ENCODE measurements at regions not wholly inside any gene's neighbourhood (a gene's known extent, or its start where the extent isn't known, plus 50 kb on each side); places are given as distances from the start of the nearest gene placed in this dataset.

DNA sequence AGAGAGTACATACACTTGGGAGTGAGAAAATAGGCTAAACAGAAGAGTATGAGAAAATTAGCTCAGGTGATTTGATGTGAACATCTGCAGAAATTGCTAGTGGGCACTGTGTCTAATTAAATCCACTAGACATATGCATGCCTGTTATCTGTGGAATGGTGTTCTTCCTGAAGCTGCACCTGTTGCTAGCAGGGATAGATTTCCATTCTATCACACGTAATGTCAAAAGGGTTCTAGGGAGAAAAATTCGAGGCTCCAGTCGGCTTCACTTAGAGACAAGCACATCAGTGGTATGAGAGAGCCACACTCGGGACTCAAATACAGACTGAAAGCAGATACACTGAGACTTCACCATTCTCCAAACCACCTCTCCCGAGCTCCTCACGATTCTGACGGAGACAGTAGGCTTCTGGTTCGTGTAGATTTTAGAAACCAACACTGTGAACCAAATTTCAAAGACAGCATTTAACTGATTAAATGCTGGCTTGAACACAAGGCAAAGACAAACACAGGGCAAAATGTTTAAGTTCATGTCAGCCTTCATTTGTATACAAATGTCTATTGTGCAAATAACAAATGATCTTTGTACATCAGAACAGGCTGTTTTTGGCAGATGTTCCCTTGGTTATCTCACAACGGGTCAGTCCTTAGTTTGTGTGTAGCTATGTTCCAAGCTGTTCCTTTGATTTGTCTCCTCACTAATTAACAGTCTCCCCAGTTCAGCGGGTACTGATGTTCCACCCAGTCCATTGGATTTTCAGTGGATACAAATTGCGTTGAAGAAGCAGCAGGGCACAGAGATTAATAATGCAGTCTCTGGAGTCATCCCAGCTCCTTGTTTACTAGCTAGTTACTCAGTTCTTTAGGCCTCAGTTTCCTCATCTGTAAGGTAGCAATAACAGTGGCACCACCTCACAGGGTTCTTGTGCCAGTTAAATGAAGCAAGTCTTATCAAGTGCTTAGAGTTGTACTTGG is 131.0 kb upstream of the IFNGR1 start:
- DNase-seq (no peak), ATAC-seq (no peak)
- Mint-ChIP-seq H3K27me3 (no peaks in the 10 kb centered on the region), H3K9me3 (no peaks in the 10 kb centered on the region), H3K4me3 (no peak overlapping the region), H3K4me1 (peaks cover 6 to 24% (median 15%) of the 10 kb centered on the region in 4 donors), H3K36me3 (no peaks in the 10 kb centered on the region), H3K27ac (no peak overlapping the region)
- POLR2A ChIA-PET = interaction anchor here (1.0 kb wide), 1 partner anchor 25 kb away, joined by 3 read pairs; no protein-coding TSS in a partner anchor

DNA sequence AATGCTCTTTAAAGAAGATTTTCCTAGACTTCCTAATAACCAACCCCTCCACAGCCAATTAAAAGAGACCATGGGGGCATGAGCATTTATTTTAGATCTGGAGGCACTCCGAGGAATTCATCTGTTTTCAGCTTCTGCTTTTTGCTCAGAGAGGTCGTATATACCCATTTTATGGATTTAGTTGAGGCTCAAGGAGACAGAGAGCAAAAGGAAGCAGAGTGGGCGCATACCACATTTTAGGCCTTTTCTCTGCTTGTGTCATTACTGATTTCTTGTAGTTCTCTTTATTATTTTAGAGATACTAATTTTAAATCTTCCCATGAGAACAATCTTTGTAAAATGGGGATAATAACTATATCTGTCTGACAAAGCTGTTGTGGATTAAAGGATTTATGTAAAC is 129.6 kb upstream of the IFNGR1 start:
- Mint-ChIP-seq H3K36me3 (no peaks in the 10 kb centered on the region), H3K4me3 (no peak overlapping the region), H3K4me1 (peaks cover 6 to 19% (median 11%) of the 10 kb centered on the region in 4 donors), H3K27me3 (no peaks in the 10 kb centered on the region), H3K9me3 (no peaks in the 10 kb centered on the region), H3K27ac (no peak overlapping the region)
- POLR2A ChIA-PET = no interaction called here
- DNase-seq = no peak
- ATAC-seq = no peak

DNA sequence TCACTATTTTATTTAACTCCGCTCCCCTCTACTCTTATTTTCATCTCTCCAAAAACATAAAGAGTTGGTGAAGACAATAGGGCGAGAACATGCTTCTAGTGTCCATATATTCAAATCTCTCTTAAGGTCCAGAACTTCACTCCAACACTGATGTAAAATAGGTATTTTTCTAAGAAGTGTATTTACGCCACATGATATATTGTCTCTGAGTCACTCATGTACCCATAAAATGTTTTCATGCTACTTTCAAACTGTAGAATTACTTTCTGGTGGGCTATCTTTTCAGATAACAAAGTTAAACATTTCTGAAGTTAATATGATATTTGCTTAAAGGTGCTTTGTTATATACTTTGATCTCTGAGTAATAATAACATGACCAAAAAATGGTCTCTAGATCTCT is 124.1 kb upstream of the IFNGR1 start:
- H3K27me3 Mint-ChIP-seq = peaks cover 0 to 2% (median 0%) of the 10 kb centered on the region in 5 donors
- H3K4me1 Mint-ChIP-seq = peaks cover 1 to 26% (median 14%) of the 10 kb centered on the region in 4 donors
- peak overlapping the region in 1 of 10 donors; percentile 89 for H3K27ac Mint-ChIP-seq
- H3K36me3 Mint-ChIP-seq = no peaks in the 10 kb centered on the region
- POLR2A ChIA-PET = interaction anchor here (2.5 kb wide), 1 partner anchor 71 kb away, joined by 15 read pairs; no protein-coding TSS in a partner anchor
- DNase-seq (no peak), ATAC-seq (no peak)
- no peaks in the 10 kb centered on the region for H3K9me3 Mint-ChIP-seq
- H3K4me3 Mint-ChIP-seq = peak overlapping the region in 8 of 10 donors; percentile 78 to 89 (median 83)

DNA sequence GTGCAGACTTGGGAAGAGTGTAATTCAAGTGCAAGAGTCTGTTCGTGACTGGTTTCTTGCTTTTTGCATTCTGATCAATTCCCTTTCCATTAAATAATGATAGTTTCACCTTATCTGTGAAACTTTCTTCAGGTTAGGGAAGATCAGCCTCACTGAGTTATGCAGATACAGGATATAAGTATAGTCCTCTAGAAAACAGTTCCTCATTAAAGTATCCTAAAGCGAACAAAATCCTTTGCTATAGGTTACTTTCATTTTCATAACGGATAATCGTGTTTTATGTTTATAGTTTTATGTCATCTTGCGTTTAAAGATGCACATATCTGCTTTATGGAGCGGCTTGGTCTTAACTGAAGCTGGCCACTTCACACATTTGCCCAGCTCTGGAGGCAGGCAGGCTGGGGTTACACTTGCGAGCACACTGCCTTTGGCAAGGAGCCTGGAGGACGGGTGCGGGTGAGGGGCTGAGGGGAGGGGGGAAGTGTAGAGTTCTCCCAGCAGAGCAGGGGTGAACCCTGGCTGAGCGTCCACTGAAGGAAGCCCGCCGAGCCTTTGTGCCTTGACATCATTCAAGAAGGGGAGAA is 123.5 kb upstream of the IFNGR1 start:
- Mint-ChIP-seq H3K9me3 (no peaks in the 10 kb centered on the region), H3K27ac (peak overlapping the region in 9 of 10 donors; percentile 16 to 92 (median 75)), H3K27me3 (peaks cover 0 to 3% (median 0%) of the 10 kb centered on the region in 5 donors), H3K4me3 (peak overlapping the region; percentile 78 to 89 (median 84)), H3K4me1 (peaks cover 1 to 26% (median 14%) of the 10 kb centered on the region in 4 donors), H3K36me3 (no peaks in the 10 kb centered on the region)
- POLR2A ChIA-PET = interaction anchor here (2.5 kb wide), 1 partner anchor 72 kb away, joined by 15 read pairs; no protein-coding TSS in a partner anchor
- peak in 1 of 10 donors; percentile 5 for DNase-seq
- ATAC-seq = peak in 1 of 2 donors; percentile 30

DNA sequence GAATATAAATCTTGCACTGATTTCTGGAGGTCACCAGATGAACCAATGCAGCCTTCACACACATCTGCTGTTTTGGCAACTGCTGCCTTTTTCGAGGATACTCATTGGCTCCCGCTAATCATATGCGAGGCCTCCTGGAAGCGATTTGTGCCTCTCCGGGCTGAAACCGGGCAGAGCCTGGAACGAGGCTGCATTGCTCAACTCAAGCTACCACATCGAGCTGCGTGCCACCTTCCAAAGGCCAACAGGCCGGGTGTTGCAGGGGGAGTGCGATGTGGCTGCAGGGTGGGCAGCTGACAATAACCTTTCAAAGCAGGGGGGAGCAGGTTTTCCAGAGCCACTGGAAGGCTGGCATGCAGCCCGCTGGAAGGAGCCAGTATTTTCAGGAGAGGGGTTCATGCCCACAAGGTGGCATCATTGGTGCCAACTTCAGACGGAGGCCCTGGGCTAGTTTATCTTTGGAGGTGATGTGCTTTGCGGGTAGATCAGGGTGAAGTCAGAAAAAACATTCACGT is 122.6 kb upstream of the IFNGR1 start:
- Mint-ChIP-seq H3K9me3 (no peaks in the 10 kb centered on the region), H3K4me1 (peaks cover 1 to 26% (median 14%) of the 10 kb centered on the region in 4 donors), H3K4me3 (peak overlapping the region in 9 of 10 donors; percentile 9 to 89 (median 72)), H3K27ac (peak overlapping the region in 2 of 10 donors; percentile 20 to 52), H3K36me3 (no peaks in the 10 kb centered on the region), H3K27me3 (peaks cover 0 to 3% (median 0%) of the 10 kb centered on the region in 5 donors)
- ATAC-seq = peak; percentile 53 to 79
- peak; percentile 18 to 78 (median 32) for DNase-seq
- POLR2A ChIA-PET = interaction anchor here (2.5 kb wide), 1 partner anchor 73 kb away, joined by 15 read pairs; no protein-coding TSS in a partner anchor

DNA sequence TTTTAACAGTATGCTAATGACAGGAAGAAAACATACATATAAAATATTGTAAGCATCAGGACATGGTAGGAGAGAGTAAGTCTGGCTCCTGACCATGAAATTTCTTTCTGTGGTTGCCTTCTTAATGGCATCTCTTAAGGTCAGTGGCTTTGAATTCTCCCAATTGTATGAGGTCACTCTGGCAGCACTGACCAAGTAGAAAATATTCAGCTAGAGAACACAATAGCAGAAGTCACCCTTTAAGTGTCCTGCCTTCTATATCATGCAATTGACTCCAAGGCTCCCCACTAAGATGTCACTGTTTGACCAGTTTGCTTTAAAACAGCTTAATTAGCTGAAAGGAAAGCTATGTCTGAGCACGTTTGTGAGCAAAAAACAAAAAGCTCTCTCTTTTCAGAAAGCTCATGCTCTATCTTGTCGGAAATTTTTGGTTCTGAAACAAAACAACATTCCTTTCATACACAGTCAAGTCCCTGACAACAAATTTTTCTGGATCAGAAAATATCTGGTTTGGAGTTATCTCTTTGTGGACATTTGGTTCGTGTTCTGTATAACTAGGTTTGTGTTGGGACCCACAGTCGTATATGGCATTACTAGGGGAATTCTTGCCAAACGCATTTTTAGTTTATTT is 120.9 kb upstream of the IFNGR1 start:
- POLR2A ChIA-PET = no interaction called here
- H3K27ac Mint-ChIP-seq = no peak overlapping the region
- no peak overlapping the region for H3K4me3 Mint-ChIP-seq
- no peaks in the 10 kb centered on the region for H3K36me3 Mint-ChIP-seq
- peaks cover 1 to 26% (median 14%) of the 10 kb centered on the region in 4 donors for H3K4me1 Mint-ChIP-seq
- H3K9me3 Mint-ChIP-seq = no peaks in the 10 kb centered on the region
- peaks cover 0 to 3% (median 2%) of the 10 kb centered on the region in 5 donors for H3K27me3 Mint-ChIP-seq
- ATAC-seq = no peak
- DNase-seq = no peak

DNA sequence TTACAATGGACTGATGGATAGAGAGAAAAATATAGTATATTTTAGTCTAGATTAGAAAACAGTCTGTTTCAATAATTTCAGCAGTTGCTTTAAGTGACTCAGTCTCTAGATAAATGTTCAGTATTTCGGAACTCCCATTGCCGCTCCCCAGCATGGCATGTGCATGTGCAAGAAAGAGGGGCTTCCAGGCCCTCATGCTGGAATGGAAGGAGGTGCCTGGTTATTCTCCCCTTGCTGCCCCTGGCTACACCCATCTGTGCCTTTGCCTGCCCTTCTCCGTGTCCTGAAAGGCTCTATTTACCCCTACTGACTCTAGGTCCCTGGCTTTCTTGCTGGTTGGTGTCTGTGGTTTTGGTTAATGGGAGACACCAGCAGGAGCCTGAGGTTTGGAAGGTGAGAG is 115.7 kb upstream of the IFNGR1 start:
- Mint-ChIP-seq H3K27me3 (peaks cover 6 to 17% (median 8%) of the 10 kb centered on the region in 5 donors), H3K4me3 (no peak overlapping the region), H3K9me3 (no peaks in the 10 kb centered on the region), H3K4me1 (no peaks in the 10 kb centered on the region), H3K27ac (no peak overlapping the region), H3K36me3 (no peaks in the 10 kb centered on the region)
- DNase-seq (no peak), ATAC-seq (no peak)
- POLR2A ChIA-PET = no interaction called here

DNA sequence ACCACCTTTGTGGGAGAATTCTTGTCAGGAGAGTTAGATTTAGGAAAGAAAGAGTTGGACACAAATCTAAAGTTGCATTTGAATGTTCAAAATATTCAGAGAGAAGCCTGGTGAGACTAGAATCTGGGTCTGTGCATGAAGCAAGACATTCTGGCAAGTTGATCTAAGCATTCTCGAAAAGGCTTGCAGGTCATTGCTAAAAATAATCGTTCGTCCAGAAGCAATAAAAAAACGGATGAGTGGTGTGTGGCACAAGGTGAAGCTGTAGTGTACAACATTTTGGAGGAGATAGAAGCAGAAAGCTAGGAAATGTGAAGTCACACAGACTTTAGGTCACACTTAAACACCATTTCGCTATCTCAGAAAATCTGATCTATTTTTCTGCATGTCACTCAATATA is 114.9 kb upstream of the IFNGR1 start:
- DNase-seq (no peak), ATAC-seq (no peak)
- no peak overlapping the region for H3K4me3 Mint-ChIP-seq
- H3K27ac Mint-ChIP-seq = no peak overlapping the region
- POLR2A ChIA-PET = no interaction called here
- no peaks in the 10 kb centered on the region for H3K36me3 Mint-ChIP-seq
- H3K9me3 Mint-ChIP-seq = no peaks in the 10 kb centered on the region
- no peaks in the 10 kb centered on the region for H3K4me1 Mint-ChIP-seq
- peaks cover 6 to 17% (median 8%) of the 10 kb centered on the region in 5 donors for H3K27me3 Mint-ChIP-seq

DNA sequence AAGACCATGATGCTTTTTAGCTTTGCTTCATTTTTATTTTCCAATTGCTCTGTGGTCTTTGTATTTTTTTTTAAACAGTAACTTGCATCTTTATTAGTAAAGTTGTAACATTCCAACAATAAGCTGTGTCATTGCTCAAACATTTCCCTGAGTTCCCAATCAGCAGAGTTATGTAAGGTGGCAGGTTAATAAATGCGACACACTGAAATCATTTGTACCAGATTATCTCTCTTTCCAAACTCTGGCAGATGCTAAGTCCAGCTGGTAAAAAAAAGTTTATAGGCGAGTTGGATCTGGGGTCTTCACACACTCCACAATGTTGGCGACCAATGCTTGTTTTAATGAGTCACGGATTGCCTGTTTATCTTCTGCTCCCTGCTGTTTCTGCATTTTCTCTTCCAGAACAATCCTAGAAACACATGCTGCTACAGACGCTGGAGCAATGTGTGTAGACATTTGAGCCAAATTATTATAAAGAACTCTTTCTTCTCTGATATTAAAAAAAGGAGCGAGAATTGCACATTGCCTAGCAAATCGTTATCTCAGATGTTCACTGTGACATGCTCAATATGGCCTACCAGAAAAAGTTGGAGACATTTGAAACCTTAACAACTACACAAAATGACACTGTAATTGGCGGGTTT is 113.6 kb upstream of the IFNGR1 start:
- no peak overlapping the region for H3K27ac Mint-ChIP-seq
- DNase-seq (no peak), ATAC-seq (no peak)
- POLR2A ChIA-PET = no interaction called here
- no peaks in the 10 kb centered on the region for H3K36me3 Mint-ChIP-seq
- H3K4me1 Mint-ChIP-seq = no peaks in the 10 kb centered on the region
- H3K9me3 Mint-ChIP-seq = no peaks in the 10 kb centered on the region
- H3K4me3 Mint-ChIP-seq = no peak overlapping the region
- peaks cover 5 to 17% (median 6%) of the 10 kb centered on the region in 5 donors for H3K27me3 Mint-ChIP-seq

DNA sequence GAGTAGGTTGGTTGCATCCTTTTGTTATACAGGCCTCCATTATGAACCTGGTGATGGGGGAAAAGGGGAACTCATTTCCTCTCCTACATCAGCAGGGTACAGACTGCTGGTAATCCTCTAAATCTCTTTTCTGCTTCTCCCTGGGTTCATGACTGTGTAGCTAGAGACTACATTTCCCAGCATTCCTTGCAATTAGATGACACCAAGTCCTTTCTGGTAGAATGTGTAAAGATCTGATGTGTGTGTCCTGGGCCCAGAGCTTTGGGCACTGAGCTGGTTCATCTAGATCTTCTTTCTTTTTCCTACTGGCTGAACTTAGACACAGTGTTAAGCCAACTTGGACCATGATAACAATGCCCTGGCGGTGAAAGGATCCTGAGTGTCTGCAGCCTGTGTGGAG is 104.7 kb upstream of the IFNGR1 start:
- DNase-seq (no peak), ATAC-seq (no peak)
- no peaks in the 10 kb centered on the region for H3K9me3 Mint-ChIP-seq
- no peaks in the 10 kb centered on the region for H3K4me1 Mint-ChIP-seq
- H3K27me3 Mint-ChIP-seq = peaks cover 0 to 3% (median 1%) of the 10 kb centered on the region in 5 donors
- no peak overlapping the region for H3K4me3 Mint-ChIP-seq
- POLR2A ChIA-PET = no interaction called here
- no peak overlapping the region for H3K27ac Mint-ChIP-seq
- H3K36me3 Mint-ChIP-seq = peaks cover 0 to 2% (median 0%) of the 10 kb centered on the region in 3 donors

DNA sequence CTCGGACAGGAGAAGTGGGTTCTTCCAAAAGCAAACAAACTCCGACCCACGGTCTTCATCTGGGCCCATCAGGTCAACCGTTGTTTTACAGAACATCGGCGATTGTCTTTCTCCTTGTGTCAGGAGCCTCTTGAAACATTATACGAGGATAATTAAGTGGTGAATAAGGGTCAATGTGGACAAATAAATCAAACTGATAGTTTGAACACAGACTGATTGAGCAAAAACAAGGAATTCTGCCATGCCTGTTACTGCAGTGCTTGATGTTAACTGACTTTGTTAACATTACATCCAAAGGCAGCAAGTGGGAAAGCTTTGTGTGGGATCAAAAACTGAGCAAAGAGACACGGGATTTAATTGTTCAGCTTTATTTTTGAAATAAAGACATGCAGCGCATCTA is 101.1 kb upstream of the IFNGR1 start:
- no peak overlapping the region for H3K27ac Mint-ChIP-seq
- no peak overlapping the region for H3K4me3 Mint-ChIP-seq
- DNase-seq (no peak), ATAC-seq (no peak)
- no peaks in the 10 kb centered on the region for H3K9me3 Mint-ChIP-seq
- H3K27me3 Mint-ChIP-seq = peaks cover 0 to 6% (median 3%) of the 10 kb centered on the region in 5 donors
- H3K36me3 Mint-ChIP-seq = peaks cover 0 to 2% (median 0%) of the 10 kb centered on the region in 3 donors
- no peaks in the 10 kb centered on the region for H3K4me1 Mint-ChIP-seq
- POLR2A ChIA-PET = no interaction called here

DNA sequence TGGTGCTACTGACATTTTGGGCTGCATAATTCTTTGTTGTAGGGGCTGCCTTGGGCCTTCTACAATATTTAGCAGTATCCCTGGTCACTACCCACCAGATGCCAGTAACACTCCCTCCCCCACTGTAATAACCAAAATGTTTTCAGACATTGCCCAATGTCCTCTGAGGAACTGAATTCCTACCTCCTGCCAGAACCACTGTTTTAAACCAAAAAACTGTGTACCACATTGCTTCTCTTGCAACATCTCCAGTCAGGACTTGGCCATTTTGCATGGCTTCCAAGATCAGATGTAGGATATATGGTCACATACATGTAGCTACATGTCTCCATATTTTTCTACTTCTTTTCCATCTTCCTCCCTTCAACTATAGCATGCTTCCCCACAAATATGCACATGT is 97.4 kb upstream of the IFNGR1 start:
- Mint-ChIP-seq H3K36me3 (no peaks in the 10 kb centered on the region), H3K27ac (no peak overlapping the region), H3K4me1 (peaks cover 0 to 4% (median under 1%) of the 10 kb centered on the region in 4 donors), H3K4me3 (no peak overlapping the region), H3K9me3 (no peaks in the 10 kb centered on the region), H3K27me3 (peaks cover 0 to 6% (median 3%) of the 10 kb centered on the region in 5 donors)
- DNase-seq = no peak
- POLR2A ChIA-PET = no interaction called here
- ATAC-seq = no peak

All from naive thymus-derived CD8-positive, alpha-beta T cell (primary cell).